Dedifferentiated amniotic fluid mesenchymal stem cell (primary cell): ENCODE measurements at regions not wholly inside any gene's neighbourhood (a gene's known extent, or its start where the extent isn't known, plus 50 kb on each side); places are given as distances from the start of the nearest gene placed in this dataset.

Experiments
- DNase-seq: peaks from one replicate; pipeline ENCODE4 v3.0.0-alpha.2; 2016; ENCODE audit errors: extremely low spot score

DNA sequence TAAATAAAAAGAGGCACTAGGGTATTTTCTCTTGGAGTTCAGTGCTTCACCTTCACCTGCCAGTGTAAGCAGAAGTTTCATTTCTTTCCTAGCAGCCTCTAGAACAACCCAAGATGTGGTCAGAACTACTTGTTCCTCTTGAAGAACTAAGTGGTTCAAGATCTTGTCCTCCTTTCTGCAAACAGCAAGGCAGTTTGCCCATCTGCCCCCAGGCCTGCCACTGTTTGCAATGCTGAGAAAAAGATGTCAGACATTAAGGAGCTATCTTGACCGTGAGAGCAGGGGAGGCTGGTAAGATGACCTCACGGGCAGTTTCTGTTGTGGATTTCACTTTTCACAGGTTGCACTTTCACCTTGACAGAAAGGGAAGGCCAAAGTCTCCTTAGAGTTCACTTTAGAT is 52.0 kb upstream of the KLF4 start:
- DNase-seq: no peak

DNA sequence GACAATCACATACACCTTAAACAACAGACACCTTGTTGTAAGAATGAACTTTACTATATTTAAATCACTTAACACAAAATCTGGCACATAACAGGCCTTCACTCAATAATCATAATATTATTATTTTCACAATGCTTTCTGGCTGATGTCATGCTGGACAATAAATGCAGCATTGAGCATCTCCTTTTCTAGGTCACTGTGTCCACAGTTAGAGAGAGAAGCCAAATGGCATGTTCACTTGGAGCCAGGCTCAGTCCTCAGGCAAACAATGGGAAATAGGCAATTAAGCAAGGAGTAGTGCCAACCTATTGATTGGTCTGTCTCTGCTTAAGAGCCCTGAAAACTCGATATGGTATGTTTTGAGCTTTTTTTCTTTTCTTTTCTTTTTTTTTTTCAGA is 50.6 kb upstream of the KLF4 start:
- DNase-seq: no peak

DNA sequence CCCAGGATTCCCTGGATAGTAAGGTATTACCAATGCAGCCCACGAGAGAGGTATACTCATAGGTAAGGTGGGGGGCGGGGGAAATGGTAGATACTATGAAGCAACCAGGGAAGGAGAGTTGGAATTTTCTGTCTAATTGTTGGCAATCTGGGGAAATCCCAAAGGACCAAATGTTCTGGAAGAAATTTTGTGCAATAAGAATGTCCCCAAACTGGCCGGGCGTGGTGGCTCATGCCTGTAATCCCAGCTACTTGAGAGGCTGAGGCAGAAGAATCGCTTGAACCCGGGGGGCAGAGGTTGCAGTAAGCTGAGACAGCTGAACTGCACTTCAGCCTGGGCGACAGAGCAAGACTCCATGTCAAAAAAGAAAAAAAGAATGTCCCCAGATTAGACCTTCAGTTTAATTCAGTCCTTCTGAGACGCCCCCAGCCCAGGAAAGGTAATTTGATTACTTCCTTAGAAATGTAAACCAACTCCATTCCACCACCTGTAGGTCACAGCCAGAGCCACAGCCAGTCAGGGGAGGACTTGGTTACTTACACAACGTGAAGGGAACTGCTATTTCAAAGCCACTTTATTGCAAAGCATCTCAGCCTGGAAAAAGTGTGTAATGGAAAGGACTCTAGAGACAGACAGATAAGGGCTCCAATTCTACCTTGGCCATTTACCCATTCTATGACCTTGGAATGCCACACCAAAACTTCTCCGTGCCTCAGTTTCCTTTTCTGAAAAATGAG is 50.0 kb upstream of the KLF4 start:
- DNase-seq: no peak
